Right lobe of liver (tissue), 6 donors: ENCODE measurements at regions not wholly inside any gene's neighbourhood (a gene's known extent, or its start where the extent isn't known, plus 50 kb on each side); places are given as distances from the start of the nearest gene placed in this dataset.
"Not testable (repeated sequence)": the region's sequence is repeated elsewhere in the genome, so short reads cannot be mapped to it uniquely, and the experiment has no call there.

Experiments used
- ATAC-seq, 4 donors: fragments of 200-7000 bp; cut with Tn5 transposase; one replicate each; pipeline ENCODE4 v1.9.1; 2020; ENCODE audit warnings: mild to moderate bottlenecking in 4 of 4, moderate library complexity in 4 of 4
- DNase-seq, 3 donors: peaks; one replicate each; pipeline ENCODE4 v3.0.0-alpha.2; 2020
- H3K27ac ChIP-seq, 3 donors: fragments of 200-600 bp; one replicate each; pipeline ENCODE4 v1.8.0; 2022
- H3K27me3 ChIP-seq, 2 donors: fragments of 200-600 bp; one replicate each; pipeline ENCODE4 v1.8.0; 2022
- H3K36me3 ChIP-seq, 4 donors: fragments of 200-600 bp; sonication (generic) in 1 of 4; one replicate each; pipeline versions ENCODE4 v1.5.1 to v1.8.0; 2017 to 2022; ENCODE audit warnings: control low read depth in 1 of 4
- H3K4me1 ChIP-seq, 4 donors: fragments of 200-600 bp; sonication (generic) in 1 of 4; one replicate each; pipeline versions ENCODE4 v1.5.1 to v1.8.0; 2017 to 2022; ENCODE audit warnings: control low read depth in 1 of 4
- H3K4me3 ChIP-seq, 3 donors: fragments of 200-600 bp; one replicate each; pipeline ENCODE4 v1.8.0; 2022
- H3K9me3 ChIP-seq, 4 donors: fragments of 200-600 bp; sonication (generic) in 1 of 4; one replicate each; pipeline versions ENCODE4 v1.5.1 to v1.8.0; 2017 to 2022; ENCODE audit warnings: control low read depth in 1 of 4
- CTCF ChIP-seq, 4 donors: fragments of 200-600 bp in 3 of 4; fragments of 450-650 bp in 1 of 4; IDR thresholded peaks; one replicate each; pipeline versions ENCODE4 v1.5.1 to v1.8.0; 2016 to 2022; ENCODE audit warnings: antibody characterized with exemption in 4 of 4, mild to moderate bottlenecking in 2 of 4
- POLR2A ChIP-seq: fragments of 450-650 bp; IDR thresholded peaks from one replicate; pipeline ENCODE4 v1.6.1; 2017; ENCODE audit warnings: antibody characterized with exemption, mild to moderate bottlenecking
- WGBS: methylation state at CpG from one replicate; pipeline ENCODE4 v1.1.6; 2018; ENCODE audit warnings: low coverage, low lambda C conversion rate; ENCODE audit not compliant: insufficient coverage; ENCODE audit errors: missing lambda C conversion rate; 5-methylcytosine and 5-hydroxymethylcytosine counted together
- intact Hi-C, 2 donors: fragments of 100-400 bp; cut with DNase I; formaldehyde crosslinking; loops; one replicate each; pipeline versions ENCODE4 v1.11.2 to v1.14.1; 2022
- donor health status: DM: no; HTN: yes; CAD: no.
- donor health status: DM: no; HTN: no; CAD: no.
- donor health status: DM: no; HTN: no; CAD: no.
- donor health status: DM: no; HTN: yes; CAD: no.
- donor health status: DM: no; HTN: yes; CAD: no.

DNA sequence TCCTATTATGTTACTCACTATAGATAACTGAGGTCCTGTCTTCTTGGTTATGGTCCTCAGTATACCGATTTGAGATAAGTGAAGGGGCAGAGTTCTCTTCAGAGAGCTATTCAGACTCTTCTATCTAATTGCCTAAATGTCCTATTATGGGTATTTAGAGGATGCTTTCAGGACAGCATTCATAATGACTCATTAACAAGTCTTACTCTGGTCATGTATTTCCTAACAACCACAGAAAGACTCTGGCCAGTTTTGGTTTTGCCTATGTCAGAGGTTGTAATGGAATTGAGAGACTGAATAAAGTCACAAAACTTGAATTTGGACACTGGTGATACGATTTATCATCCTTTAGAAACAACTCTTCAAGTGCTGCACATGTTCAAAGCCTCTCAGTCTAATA is 1233.0 kb downstream of the JRKL start:
- no peak overlapping the region for H3K27ac ChIP-seq
- DNase-seq = no peak

GRCh38 chr11:97636741-97637140 is 1246.9 kb downstream of the JRKL start:
- H3K9me3 ChIP-seq, H3K27ac ChIP-seq, H3K27me3 ChIP-seq, DNase-seq, H3K4me1 ChIP-seq, H3K36me3 ChIP-seq, ATAC-seq, intact Hi-C loops, H3K4me3 ChIP-seq: not testable (repeated sequence)
- WGBS = 36% methylated on average over 4 of the region's 4 CpGs

More for the DNA sequence above, 1233.0 kb downstream of the JRKL start:
- TF ChIP-seq CTCF (IDR thresholded peaks at IDR 0.05) (no peak), POLR2A (no peak)
- Histone ChIP-seq H3K4me1 (no peaks in the 10 kb centered on the region), H3K4me3 (no peak overlapping the region), H3K36me3 (no peaks in the 10 kb centered on the region), H3K27me3 (no peaks in the 10 kb centered on the region), H3K9me3 (no peaks in the 10 kb centered on the region)
- intact Hi-C loops = no loop called here
- ATAC-seq = no peak
- WGBS = 26% methylated on average over 2 of the region's 2 CpGs

DNA sequence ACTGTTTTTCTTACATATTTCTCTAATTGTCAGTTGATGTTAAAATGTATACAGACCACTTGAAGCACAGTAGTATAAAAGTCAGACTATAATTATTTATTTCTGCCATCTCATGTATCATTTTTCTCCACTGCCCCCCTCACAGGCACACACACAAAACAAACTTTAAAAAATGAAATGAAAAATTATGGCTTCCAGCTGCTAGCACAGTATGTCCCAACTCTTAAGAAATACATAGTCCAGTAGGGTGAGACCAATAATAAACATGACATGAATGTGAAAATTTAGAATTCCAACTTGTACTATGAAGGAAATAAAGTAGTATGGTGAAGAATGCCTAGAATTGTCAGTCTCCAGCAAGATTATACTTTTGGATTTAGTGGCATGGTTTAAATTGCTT is 1247.9 kb downstream of the JRKL start:
- no peaks in the 10 kb centered on the region for H3K36me3 ChIP-seq
- intact Hi-C loops = no loop called here
- no peaks in the 10 kb centered on the region for H3K4me1 ChIP-seq

DNA sequence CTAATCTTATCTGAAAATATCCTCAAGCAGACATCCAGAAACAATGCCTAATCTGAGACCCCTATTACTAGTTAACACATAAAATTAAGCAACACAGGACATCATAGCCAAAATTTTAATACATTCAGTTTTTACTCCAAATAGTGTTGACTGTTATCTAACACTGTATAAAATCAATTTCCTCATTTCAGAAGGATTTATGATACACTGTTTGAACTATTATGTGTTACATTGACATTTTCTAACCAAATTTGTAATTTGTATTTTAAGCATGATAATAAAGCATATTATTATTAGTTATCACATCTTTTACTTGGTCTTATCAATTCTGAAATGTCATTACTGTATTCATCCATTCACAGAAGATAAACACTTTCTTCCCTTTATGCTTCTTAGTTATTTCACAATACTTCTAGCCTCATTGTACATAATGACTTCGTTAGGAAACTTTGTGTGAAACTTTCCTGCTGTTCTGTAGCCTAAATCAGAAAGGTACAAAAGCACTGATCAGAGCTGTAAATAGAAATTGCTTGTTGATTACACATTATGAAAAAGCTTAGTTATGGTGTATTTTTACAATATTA is 1248.9 kb downstream of the JRKL start:
- ATAC-seq (no peak), DNase-seq (no peak)
- Histone ChIP-seq H3K27ac (no peak overlapping the region), H3K9me3 (no peaks in the 10 kb centered on the region), H3K4me3 (no peak overlapping the region), H3K27me3 (no peaks in the 10 kb centered on the region), H3K4me1 (no peaks in the 10 kb centered on the region), H3K36me3 (no peaks in the 10 kb centered on the region)
- 16% methylated on average over 1 of the region's 1 CpG for WGBS
- intact Hi-C loops = no loop called here
- no peak for TF ChIP-seq POLR2A
- no peak for TF ChIP-seq CTCF (IDR thresholded peaks at IDR 0.05)

More for the DNA sequence above, 1247.9 kb downstream of the JRKL start:
- Histone ChIP-seq H3K9me3 (no peaks in the 10 kb centered on the region), H3K27me3 (no peaks in the 10 kb centered on the region), H3K4me3 (no peak overlapping the region), H3K27ac (no peak overlapping the region)
- no peak for DNase-seq
- TF ChIP-seq CTCF (IDR thresholded peaks at IDR 0.05) (no peak), POLR2A (no peak)
- ATAC-seq = no peak

DNA sequence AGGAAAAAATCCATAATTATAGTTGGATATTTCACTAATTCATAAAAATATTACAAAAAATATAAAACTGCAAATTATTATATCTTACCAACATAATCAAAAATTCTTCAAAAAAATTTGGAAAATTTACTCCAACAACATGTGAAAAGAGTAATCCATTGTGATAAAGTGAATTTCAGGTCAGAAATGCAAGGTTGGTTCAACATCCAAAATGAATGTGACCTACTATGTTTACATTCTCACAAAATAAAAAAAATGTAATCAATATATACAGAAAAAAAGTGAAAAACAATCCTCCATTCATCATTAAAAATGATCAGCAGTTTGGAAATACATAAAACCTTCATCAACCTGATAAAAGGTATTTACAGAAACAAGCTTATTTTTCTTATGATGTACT is 1252.2 kb downstream of the JRKL start:
- Histone ChIP-seq H3K36me3 (no peaks in the 10 kb centered on the region), H3K27ac (no peak overlapping the region), H3K4me1 (no peaks in the 10 kb centered on the region), H3K27me3 (no peaks in the 10 kb centered on the region), H3K9me3 (no peaks in the 10 kb centered on the region), H3K4me3 (no peak overlapping the region)
- DNase-seq (no peak), ATAC-seq (no peak)
- intact Hi-C loops = no loop called here
- no peak for TF ChIP-seq POLR2A
- no peak for TF ChIP-seq CTCF (IDR thresholded peaks at IDR 0.05)
